HEK293T (cell line): ENCODE measurements at regions not wholly inside any gene's neighbourhood (a gene's known extent, or its start where the extent isn't known, plus 50 kb on each side); places are given as distances from the start of the nearest gene placed in this dataset.

Source experiments
- CTCF ChIA-PET: fragments of 350-600 bp; formaldehyde crosslinking; extraction: SDS; loops from one replicate; lab custom pipeline; 2021; ENCODE audit warnings: antibody characterized with exemption, inconsistent platforms; lab: Yijun Ruan, JAX
- POLR2A ChIA-PET: fragments of 350-600 bp; formaldehyde crosslinking; extraction: SDS; loops from one replicate; lab custom pipeline; 2020; ENCODE audit warnings: antibody characterized with exemption, inconsistent platforms; lab: Yijun Ruan, JAX
- DNase-seq: peaks from one replicate; pipeline ENCODE4 v3.0.0; 2012; ENCODE audit warnings: mixed read lengths; ENCODE audit errors: extremely low spot score
- ARNT ChIP-seq: fragments of 450-650 bp; IDR thresholded peaks from 2 replicates; pipeline ENCODE4 v1.6.1; 2017; ENCODE audit warnings: mild to moderate bottlenecking
- BHLHE40 ChIP-seq: fragments of 450-650 bp; IDR thresholded peaks from 2 replicates; pipeline ENCODE4 v1.6.1; 2016; ENCODE audit warnings: mild to moderate bottlenecking, moderate library complexity, borderline replicate concordance
- CTBP1 ChIP-seq: fragments of 450-650 bp; IDR thresholded peaks from 2 replicates; pipeline ENCODE4 v1.6.1; 2016; ENCODE audit warnings: borderline replicate concordance
- ELF4 ChIP-seq: fragments of 450-650 bp; IDR thresholded peaks from 2 replicates; pipeline ENCODE4 v1.6.1; 2017; ENCODE audit warnings: antibody characterized with exemption
- FOXA1 ChIP-seq: fragments of 450-650 bp; IDR thresholded peaks from 2 replicates; pipeline ENCODE4 v1.6.1; 2016; ENCODE audit warnings: mild to moderate bottlenecking
- FOXK2 ChIP-seq: fragments of 450-650 bp; IDR thresholded peaks from 2 replicates; pipeline ENCODE4 v1.6.1; 2016; ENCODE audit warnings: mild to moderate bottlenecking
- FOXM1 ChIP-seq: fragments of 450-650 bp; IDR thresholded peaks from 2 replicates; pipeline ENCODE4 v1.6.1; 2017; ENCODE audit warnings: mild to moderate bottlenecking, borderline replicate concordance
- HDGF ChIP-seq: fragments of 450-650 bp; IDR thresholded peaks from 2 replicates; pipeline ENCODE4 v1.6.1; 2017; ENCODE audit warnings: antibody characterized with exemption, borderline replicate concordance
- L3MBTL2 ChIP-seq: fragments of 450-650 bp; conservative IDR thresholded peaks from 2 replicates; pipeline ENCODE4 v1.6.1; 2016; ENCODE audit warnings: mild to moderate bottlenecking
- LEF1 ChIP-seq: fragments of 450-650 bp; IDR thresholded peaks from 2 replicates; pipeline ENCODE4 v1.6.1; 2017; ENCODE audit warnings: mild to moderate bottlenecking, borderline replicate concordance
- NFRKB ChIP-seq: fragments of 450-650 bp; IDR thresholded peaks from 2 replicates; pipeline ENCODE4 v1.6.1; 2016; ENCODE audit warnings: mild to moderate bottlenecking, moderate library complexity
- PKNOX1 ChIP-seq: fragments of 450-650 bp; IDR thresholded peaks from 2 replicates; pipeline ENCODE4 v1.6.1; 2016
- SP1 ChIP-seq: fragments of 450-650 bp; IDR thresholded peaks from 2 replicates; pipeline ENCODE4 v1.6.1; 2017
- SUZ12 ChIP-seq: fragments of 450-650 bp; IDR thresholded peaks from 2 replicates; pipeline ENCODE4 v1.6.1; 2016; ENCODE audit warnings: mild to moderate bottlenecking
- TARDBP ChIP-seq: fragments of 450-650 bp; IDR thresholded peaks from 2 replicates; pipeline ENCODE4 v1.6.1; 2016
- ZNF384 ChIP-seq: fragments of 450-650 bp; IDR thresholded peaks from 2 replicates; pipeline ENCODE4 v1.6.1; 2016

DNA sequence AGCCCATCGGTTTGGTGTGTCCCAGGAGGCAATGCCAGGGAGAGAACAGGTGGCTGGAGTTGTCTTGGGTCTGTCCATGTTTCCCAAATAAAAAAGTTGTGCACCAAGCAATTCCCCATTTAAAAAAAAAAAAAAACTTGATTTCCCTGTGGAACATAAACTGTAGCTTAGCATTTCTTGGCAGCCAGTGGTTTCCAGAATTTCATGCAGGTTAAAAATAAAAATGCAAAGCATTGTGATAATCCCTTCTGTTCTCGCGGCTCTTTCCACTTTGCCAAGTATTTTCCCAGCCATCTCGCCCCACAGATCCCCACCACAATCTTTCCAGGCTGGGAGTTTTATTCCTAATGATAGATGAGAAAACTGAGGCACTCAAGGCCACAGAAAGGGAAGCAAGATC, 51.4 kb upstream of the MSX1 start:
- POLR2A ChIA-PET, result no interaction called here

DNA sequence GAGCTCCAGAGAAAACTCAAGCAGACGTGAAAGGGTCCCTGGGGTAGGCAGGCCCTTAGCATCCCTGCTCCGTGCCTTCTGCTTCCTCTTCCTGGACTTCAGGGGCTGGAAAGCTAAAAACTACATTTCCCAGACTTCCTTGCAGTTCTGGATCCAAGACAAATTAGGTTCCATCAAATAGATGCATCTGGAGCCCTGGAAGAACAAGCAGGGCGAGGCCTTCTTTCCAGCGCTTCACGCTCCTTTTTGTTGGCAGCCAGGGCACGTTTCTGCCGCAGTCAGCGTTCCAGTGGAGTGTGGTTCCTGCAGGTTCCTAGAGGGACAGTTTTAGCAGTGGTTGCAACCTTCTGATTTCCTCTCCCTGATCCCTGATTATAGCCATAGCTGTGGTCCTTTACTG, 53.6 kb upstream of the MSX1 start:
- ChIA-PET POLR2A (no interaction called here), CTCF (no interaction called here)
- TF ChIP-seq HDGF (no peak), CTBP1 (no peak), ARNT (no peak), FOXM1 (no peak), LEF1 (no peak)
- DNase-seq, result no peak

More for the DNA sequence above, 51.4 kb upstream of the MSX1 start:
- CTCF ChIA-PET, result no interaction called here
- DNase-seq, result no peak
- TF ChIP-seq ZNF384, result no peak

DNA sequence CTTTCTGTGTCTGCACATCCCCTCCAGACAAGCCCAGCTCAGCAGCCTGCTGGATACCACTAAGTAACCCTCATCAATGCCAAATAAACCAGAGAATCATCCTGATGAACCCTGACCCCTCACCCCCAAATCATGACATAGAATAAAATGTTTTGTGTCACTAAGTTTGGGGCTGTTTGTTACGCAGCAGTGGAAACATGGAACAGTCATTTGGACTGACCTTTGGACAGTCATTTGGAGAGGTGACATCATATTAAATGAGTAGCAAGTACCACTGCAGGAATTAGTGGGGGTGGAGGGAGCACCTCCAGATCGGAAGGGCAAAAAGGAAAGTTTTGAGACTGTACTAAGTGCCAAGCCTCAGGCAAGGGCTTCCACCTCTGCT, 55.6 kb upstream of the MSX1 start:
- TF ChIP-seq ARNT (no peak), BHLHE40 (no peak), NFRKB (no peak), LEF1 (no peak), PKNOX1 (no peak), CTBP1 (no peak), ZNF384 (no peak), FOXA1 (no peak), FOXK2 (no peak), TARDBP (no peak), FOXM1 (no peak), HDGF (no peak), SUZ12 (no peak)
- DNase-seq, result no peak
- ChIA-PET POLR2A (no interaction called here), CTCF (no interaction called here)

- TF ChIP-seq LEF1, result no peak
- TF ChIP-seq FOXA1, result no peak
- ChIA-PET CTCF (no interaction called here), POLR2A (no interaction called here)
- DNase-seq, result no peak
Measured at GRCh38 chr4:4803216-4803911, 56.1 kb upstream of the MSX1 start.

DNA sequence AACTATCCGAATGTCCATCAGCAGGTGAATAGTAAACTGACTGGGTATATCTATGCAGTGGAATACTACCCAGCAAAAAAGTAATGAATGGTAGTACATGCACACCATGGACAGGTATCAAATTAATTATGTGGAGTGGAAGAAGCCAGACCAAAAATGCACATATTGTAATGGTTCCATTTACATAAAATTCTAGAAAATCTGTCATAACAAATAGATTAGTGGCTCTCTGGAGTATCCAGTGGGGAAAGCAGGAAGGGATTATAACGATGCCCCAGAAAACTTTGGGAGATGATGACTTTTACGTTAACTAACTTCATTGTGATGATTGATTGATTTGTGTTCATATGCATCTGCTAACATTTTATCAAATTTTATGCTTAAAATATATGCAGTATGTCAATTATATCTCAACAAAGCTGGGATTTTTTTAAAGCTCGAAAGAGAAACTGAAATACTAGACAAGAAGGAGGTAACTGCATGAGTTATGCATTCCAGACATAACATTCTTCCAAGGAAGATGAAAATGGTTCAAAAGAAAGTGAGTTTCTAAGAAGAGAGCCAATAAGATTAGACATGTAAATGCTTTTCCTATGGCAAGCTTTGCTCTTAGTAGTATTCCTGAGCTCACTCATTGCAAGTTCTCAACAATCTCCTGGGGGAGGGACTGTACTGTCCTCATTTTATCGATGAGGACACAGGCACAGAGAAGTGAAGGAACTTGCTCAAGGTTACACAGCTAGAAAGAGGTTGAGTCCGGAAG, 58.6 kb upstream of the MSX1 start:
- no peak for DNase-seq
- ChIA-PET CTCF (no interaction called here), POLR2A (no interaction called here)
- no peak for TF ChIP-seq CTBP1
- TF ChIP-seq ELF4, result no peak
- TF ChIP-seq ARNT, result no peak
- no peak for TF ChIP-seq TARDBP

GRCh38 chr4:4794421-4794820, 65.0 kb upstream of the MSX1 start:
- CTCF ChIA-PET, result no interaction called here

DNA sequence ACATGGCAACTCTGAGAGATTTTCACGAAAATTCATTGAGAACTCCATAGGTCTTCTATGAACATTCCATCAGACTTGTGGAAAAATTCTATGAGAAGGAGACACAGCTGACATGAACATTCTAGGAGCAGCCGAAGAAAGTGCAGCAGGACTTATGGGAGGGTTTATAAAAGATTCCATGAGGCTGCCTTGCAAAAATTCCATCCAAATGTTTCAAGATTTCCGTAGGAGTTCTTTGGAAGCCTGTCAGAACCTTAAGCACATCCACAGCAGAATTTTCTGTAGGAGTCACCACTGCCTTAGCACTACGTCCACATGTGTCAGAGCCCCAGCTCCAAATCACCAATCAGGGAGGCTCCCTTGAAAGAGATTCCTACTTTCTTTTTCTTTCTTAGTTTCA, 67.0 kb upstream of the MSX1 start:
- CTCF ChIA-PET, result interaction anchor here (0.6 kb wide), 1 partner anchor 1530 kb away, joined by 3 read pairs; no protein-coding TSS in a partner anchor
- no peak for DNase-seq
- POLR2A ChIA-PET, result no interaction called here
- TF ChIP-seq TARDBP (no peak), ELF4 (no peak), FOXK2 (no peak), BHLHE40 (no peak), FOXM1 (no peak), CTBP1 (no peak), FOXA1 (no peak), SUZ12 (no peak), LEF1 (no peak), PKNOX1 (no peak), NFRKB (no peak), HDGF (no peak), SP1 (no peak), ZNF384 (no peak), L3MBTL2 (no peak), ARNT (no peak)

More at GRCh38 chr4:4794421-4794820, 65.0 kb upstream of the MSX1 start:
- no peak for DNase-seq
- POLR2A ChIA-PET, result no interaction called here
- TF ChIP-seq SP1, result no peak
- TF ChIP-seq FOXM1, result no peak
- no peak for TF ChIP-seq BHLHE40
- TF ChIP-seq HDGF, result no peak
- TF ChIP-seq LEF1, result no peak
- TF ChIP-seq FOXA1, result no peak
- TF ChIP-seq L3MBTL2, result no peak
- TF ChIP-seq ARNT, result no peak
- no peak for TF ChIP-seq PKNOX1
- TF ChIP-seq NFRKB, result no peak
